ENCODE measurements at regions not wholly inside any gene's neighbourhood (a gene's known extent, or its start where the extent isn't known, plus 50 kb on each side); places are given as distances from the start of the nearest gene placed in this dataset.

- FAIRE-seq = no peak
- H3K4me1 ChIP-seq (ENCODE audit: control insufficient read depth, extremely low read depth, insufficient read depth, low read length) = peaks cover 20% of the 10 kb centered on the region
- H3K9ac ChIP-seq (ENCODE audit: control insufficient read depth, extremely low read depth, insufficient read depth, low read length) = no peak overlapping the region
- no peaks in the 10 kb centered on the region for H3K36me3 ChIP-seq (ENCODE audit: control insufficient read depth in 2 of 2, extremely low read depth in 1 of 2, insufficient read depth in 2 of 2, low read length in 2 of 2)
- no peak overlapping the region for H3K4me2 ChIP-seq (ENCODE audit: control insufficient read depth, extremely low read depth, insufficient read depth, low read depth, low read length)
- TF ChIP-seq EZH2 (IDR thresholded peaks at IDR 0.05; ENCODE audit: low read length) (no peak), CTCF (optimal IDR thresholded peaks at IDR 0.05 in 1 of 3, IDR thresholded peaks at IDR 0.05 in 1 of 3, conservative IDR thresholded peaks at IDR 0.05 in 1 of 3; ENCODE audit: extremely low read depth in 1 of 3, insufficient read depth in 2 of 3, low read length in 3 of 3) (no peak)
- dilution Hi-C loops (cut with MboI; ENCODE audit: extremely low pct_ligation_motif_present, low sequenced_read_pairs) = no loop called here
- no peak overlapping the region for H3K27ac ChIP-seq (ENCODE audit: control insufficient read depth, insufficient read depth, low read length)
- no peaks in the 10 kb centered on the region for H3K9me3 ChIP-seq (ENCODE audit: control insufficient read depth, low read depth, low read length)
- H3K79me2 ChIP-seq (ENCODE audit: control insufficient read depth, insufficient read depth, low read length) = no peaks in the 10 kb centered on the region
- no peak for DNase-seq (ENCODE audit: low read depth, low spot score)
- H3K9me1 ChIP-seq (ENCODE audit: control insufficient read depth, extremely low read depth, insufficient read depth, low read length) = no peaks in the 10 kb centered on the region
- peaks cover 1% of the 10 kb centered on the region for H4K20me1 ChIP-seq (ENCODE audit: control insufficient read depth, extremely low read depth, insufficient read depth, low read length)
- no peak overlapping the region for H2AFZ ChIP-seq (ENCODE audit: control insufficient read depth, low read length)
- H3K27me3 ChIP-seq (ENCODE audit: control insufficient read depth, extremely low read depth, insufficient read depth, low read length) = no peaks in the 10 kb centered on the region
- no peak overlapping the region for H3K4me3 ChIP-seq (ENCODE audit: control insufficient read depth in 2 of 3, extremely low read depth in 1 of 3, insufficient read depth in 2 of 3, low read depth in 1 of 3, low read length in 3 of 3)
Observed at GRCh38 chr16:85513649-85514048, 99.5 kb upstream of the GSE1 start.

- H3K4me2 ChIP-seq (ENCODE audit: control insufficient read depth, extremely low read depth, insufficient read depth, low read depth, low read length) = no peak overlapping the region
- FAIRE-seq = no peak
- no peaks in the 10 kb centered on the region for H3K36me3 ChIP-seq (ENCODE audit: control insufficient read depth in 2 of 2, extremely low read depth in 1 of 2, insufficient read depth in 2 of 2, low read length in 2 of 2)
- no peaks in the 10 kb centered on the region for H3K27me3 ChIP-seq (ENCODE audit: control insufficient read depth, extremely low read depth, insufficient read depth, low read length)
- peaks cover 20% of the 10 kb centered on the region for H3K4me1 ChIP-seq (ENCODE audit: control insufficient read depth, extremely low read depth, insufficient read depth, low read length)
- no peaks in the 10 kb centered on the region for H4K20me1 ChIP-seq (ENCODE audit: control insufficient read depth, extremely low read depth, insufficient read depth, low read length)
- dilution Hi-C loops (cut with MboI; ENCODE audit: extremely low pct_ligation_motif_present, low sequenced_read_pairs) = no loop called here
- H3K9ac ChIP-seq (ENCODE audit: control insufficient read depth, extremely low read depth, insufficient read depth, low read length) = peak overlapping the region; percentile 9
- no peak for DNase-seq (ENCODE audit: low read depth, low spot score)
- H3K4me3 ChIP-seq (ENCODE audit: control insufficient read depth in 2 of 3, extremely low read depth in 1 of 3, insufficient read depth in 2 of 3, low read depth in 1 of 3, low read length in 3 of 3) = no peak overlapping the region
- H3K9me3 ChIP-seq (ENCODE audit: control insufficient read depth, low read depth, low read length) = no peaks in the 10 kb centered on the region
- H3K9me1 ChIP-seq (ENCODE audit: control insufficient read depth, extremely low read depth, insufficient read depth, low read length) = no peaks in the 10 kb centered on the region
- H3K79me2 ChIP-seq (ENCODE audit: control insufficient read depth, insufficient read depth, low read length) = no peaks in the 10 kb centered on the region
- no peak overlapping the region for H2AFZ ChIP-seq (ENCODE audit: control insufficient read depth, low read length)
- no peak overlapping the region for H3K27ac ChIP-seq (ENCODE audit: control insufficient read depth, insufficient read depth, low read length)
- TF ChIP-seq EZH2 (IDR thresholded peaks at IDR 0.05; ENCODE audit: low read length) (no peak), CTCF (optimal IDR thresholded peaks at IDR 0.05 in 1 of 3, IDR thresholded peaks at IDR 0.05 in 1 of 3, conservative IDR thresholded peaks at IDR 0.05 in 1 of 3; ENCODE audit: extremely low read depth in 1 of 3, insufficient read depth in 2 of 3, low read length in 3 of 3) (no peak)
Observed at GRCh38 chr16:85514295-85514597, 98.9 kb upstream of the GSE1 start.
